ENCODE measurements at regions not wholly inside any gene's neighbourhood (a gene's known extent, or its start where the extent isn't known, plus 50 kb on each side); places are given as distances from the start of the nearest gene placed in this dataset.
A peak's percentile ranks its signal among the peaks of the same experiment; 100 is the strongest.

DNA sequence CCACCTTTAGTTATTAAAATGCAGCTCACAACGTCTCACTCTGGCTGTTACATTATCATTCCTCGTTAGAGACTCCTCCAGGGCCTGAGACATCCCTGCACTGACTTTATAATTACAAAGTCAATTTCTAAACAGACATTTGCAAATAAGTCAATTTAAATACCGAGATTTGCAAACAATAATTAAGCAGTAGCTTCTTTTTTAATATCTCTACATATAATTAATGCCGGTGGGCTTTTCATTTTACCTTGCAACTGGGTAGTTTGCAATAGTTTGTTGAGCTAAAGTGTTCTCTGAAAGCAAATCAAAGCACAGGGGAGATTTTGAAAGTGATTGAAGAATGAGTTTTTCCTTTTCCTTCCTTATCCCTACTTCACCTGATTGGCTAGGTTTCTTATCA, 154.4 kb downstream of the TLR4 start:
- peaks cover 13% of the 10 kb centered on the region for H3K9me2 ChIP-seq (ENCODE audit: insufficient read depth)
- H3K27me3 ChIP-seq (ENCODE audit: insufficient read depth) = no peaks in the 10 kb centered on the region
- Mint-ChIP-seq H3K27me3 (ENCODE audit: insufficient read depth, low read depth, poor library complexity) (peaks cover 5% of the 10 kb centered on the region), H3K9me3 (peaks cover 62% of the 10 kb centered on the region), H3K36me3 (ENCODE audit: low read depth) (no peaks in the 10 kb centered on the region), H3K4me3 (no peak overlapping the region), H3K4me1 (peaks cover 7% of the 10 kb centered on the region), H3K27ac (no peak overlapping the region)
- H3K36me3 ChIP-seq (ENCODE audit: insufficient read depth) = no peaks in the 10 kb centered on the region
- H3K4me1 ChIP-seq (ENCODE audit: insufficient read depth) = peaks cover 7% of the 10 kb centered on the region
- no peak for DNase-seq (ENCODE audit: low spot score)
- no peak overlapping the region for H3K4me3 ChIP-seq
- no peaks in the 10 kb centered on the region for H3F3A ChIP-seq (replicated peaks; ENCODE audit: low read depth)
- TF ChIP-seq EZH2 (IDR thresholded peaks at IDR 0.05; ENCODE audit: low read depth, unreplicated experiment) (no peak), ZNF114 (CRISPR knock-in tag; IDR thresholded peaks at IDR 0.05) (no peak), ZNF331 (CRISPR knock-in tag; IDR thresholded peaks at IDR 0.05; ENCODE audit: low read depth) (no peak), JUNB (IDR thresholded peaks at IDR 0.05; ENCODE audit: unreplicated experiment) (no peak), NANOG (IDR thresholded peaks at IDR 0.05; ENCODE audit: borderline replicate concordance) (no peak), POLR2AphosphoS5 (IDR thresholded peaks at IDR 0.05; ENCODE audit: low read depth) (no peak), STAT1 (IDR thresholded peaks at IDR 0.05; ENCODE audit: unreplicated experiment) (no peak)
- TF ChIP-seq, protein P1, sequence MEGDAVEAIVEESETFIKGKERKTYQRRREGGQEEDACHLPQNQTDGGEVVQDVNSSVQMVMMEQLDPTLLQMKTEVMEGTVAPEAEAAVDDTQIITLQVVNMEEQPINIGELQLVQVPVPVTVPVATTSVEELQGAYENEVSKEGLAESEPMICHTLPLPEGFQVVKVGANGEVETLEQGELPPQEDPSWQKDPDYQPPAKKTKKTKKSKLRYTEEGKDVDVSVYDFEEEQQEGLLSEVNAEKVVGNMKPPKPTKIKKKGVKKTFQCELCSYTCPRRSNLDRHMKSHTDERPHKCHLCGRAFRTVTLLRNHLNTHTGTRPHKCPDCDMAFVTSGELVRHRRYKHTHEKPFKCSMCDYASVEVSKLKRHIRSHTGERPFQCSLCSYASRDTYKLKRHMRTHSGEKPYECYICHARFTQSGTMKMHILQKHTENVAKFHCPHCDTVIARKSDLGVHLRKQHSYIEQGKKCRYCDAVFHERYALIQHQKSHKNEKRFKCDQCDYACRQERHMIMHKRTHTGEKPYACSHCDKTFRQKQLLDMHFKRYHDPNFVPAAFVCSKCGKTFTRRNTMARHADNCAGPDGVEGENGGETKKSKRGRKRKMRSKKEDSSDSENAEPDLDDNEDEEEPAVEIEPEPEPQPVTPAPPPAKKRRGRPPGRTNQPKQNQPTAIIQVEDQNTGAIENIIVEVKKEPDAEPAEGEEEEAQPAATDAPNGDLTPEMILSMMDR (conservative IDR thresholded peaks at IDR 0.05; ENCODE audit: low read depth in 2 of 2) = no peak
- TF ChIP-seq, protein P2, sequence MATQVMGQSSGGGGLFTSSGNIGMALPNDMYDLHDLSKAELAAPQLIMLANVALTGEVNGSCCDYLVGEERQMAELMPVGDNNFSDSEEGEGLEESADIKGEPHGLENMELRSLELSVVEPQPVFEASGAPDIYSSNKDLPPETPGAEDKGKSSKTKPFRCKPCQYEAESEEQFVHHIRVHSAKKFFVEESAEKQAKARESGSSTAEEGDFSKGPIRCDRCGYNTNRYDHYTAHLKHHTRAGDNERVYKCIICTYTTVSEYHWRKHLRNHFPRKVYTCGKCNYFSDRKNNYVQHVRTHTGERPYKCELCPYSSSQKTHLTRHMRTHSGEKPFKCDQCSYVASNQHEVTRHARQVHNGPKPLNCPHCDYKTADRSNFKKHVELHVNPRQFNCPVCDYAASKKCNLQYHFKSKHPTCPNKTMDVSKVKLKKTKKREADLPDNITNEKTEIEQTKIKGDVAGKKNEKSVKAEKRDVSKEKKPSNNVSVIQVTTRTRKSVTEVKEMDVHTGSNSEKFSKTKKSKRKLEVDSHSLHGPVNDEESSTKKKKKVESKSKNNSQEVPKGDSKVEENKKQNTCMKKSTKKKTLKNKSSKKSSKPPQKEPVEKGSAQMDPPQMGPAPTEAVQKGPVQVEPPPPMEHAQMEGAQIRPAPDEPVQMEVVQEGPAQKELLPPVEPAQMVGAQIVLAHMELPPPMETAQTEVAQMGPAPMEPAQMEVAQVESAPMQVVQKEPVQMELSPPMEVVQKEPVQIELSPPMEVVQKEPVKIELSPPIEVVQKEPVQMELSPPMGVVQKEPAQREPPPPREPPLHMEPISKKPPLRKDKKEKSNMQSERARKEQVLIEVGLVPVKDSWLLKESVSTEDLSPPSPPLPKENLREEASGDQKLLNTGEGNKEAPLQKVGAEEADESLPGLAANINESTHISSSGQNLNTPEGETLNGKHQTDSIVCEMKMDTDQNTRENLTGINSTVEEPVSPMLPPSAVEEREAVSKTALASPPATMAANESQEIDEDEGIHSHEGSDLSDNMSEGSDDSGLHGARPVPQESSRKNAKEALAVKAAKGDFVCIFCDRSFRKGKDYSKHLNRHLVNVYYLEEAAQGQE (IDR thresholded peaks at IDR 0.05; ENCODE audit: unreplicated experiment) = no peak
- TF ChIP-seq, protein P3, sequence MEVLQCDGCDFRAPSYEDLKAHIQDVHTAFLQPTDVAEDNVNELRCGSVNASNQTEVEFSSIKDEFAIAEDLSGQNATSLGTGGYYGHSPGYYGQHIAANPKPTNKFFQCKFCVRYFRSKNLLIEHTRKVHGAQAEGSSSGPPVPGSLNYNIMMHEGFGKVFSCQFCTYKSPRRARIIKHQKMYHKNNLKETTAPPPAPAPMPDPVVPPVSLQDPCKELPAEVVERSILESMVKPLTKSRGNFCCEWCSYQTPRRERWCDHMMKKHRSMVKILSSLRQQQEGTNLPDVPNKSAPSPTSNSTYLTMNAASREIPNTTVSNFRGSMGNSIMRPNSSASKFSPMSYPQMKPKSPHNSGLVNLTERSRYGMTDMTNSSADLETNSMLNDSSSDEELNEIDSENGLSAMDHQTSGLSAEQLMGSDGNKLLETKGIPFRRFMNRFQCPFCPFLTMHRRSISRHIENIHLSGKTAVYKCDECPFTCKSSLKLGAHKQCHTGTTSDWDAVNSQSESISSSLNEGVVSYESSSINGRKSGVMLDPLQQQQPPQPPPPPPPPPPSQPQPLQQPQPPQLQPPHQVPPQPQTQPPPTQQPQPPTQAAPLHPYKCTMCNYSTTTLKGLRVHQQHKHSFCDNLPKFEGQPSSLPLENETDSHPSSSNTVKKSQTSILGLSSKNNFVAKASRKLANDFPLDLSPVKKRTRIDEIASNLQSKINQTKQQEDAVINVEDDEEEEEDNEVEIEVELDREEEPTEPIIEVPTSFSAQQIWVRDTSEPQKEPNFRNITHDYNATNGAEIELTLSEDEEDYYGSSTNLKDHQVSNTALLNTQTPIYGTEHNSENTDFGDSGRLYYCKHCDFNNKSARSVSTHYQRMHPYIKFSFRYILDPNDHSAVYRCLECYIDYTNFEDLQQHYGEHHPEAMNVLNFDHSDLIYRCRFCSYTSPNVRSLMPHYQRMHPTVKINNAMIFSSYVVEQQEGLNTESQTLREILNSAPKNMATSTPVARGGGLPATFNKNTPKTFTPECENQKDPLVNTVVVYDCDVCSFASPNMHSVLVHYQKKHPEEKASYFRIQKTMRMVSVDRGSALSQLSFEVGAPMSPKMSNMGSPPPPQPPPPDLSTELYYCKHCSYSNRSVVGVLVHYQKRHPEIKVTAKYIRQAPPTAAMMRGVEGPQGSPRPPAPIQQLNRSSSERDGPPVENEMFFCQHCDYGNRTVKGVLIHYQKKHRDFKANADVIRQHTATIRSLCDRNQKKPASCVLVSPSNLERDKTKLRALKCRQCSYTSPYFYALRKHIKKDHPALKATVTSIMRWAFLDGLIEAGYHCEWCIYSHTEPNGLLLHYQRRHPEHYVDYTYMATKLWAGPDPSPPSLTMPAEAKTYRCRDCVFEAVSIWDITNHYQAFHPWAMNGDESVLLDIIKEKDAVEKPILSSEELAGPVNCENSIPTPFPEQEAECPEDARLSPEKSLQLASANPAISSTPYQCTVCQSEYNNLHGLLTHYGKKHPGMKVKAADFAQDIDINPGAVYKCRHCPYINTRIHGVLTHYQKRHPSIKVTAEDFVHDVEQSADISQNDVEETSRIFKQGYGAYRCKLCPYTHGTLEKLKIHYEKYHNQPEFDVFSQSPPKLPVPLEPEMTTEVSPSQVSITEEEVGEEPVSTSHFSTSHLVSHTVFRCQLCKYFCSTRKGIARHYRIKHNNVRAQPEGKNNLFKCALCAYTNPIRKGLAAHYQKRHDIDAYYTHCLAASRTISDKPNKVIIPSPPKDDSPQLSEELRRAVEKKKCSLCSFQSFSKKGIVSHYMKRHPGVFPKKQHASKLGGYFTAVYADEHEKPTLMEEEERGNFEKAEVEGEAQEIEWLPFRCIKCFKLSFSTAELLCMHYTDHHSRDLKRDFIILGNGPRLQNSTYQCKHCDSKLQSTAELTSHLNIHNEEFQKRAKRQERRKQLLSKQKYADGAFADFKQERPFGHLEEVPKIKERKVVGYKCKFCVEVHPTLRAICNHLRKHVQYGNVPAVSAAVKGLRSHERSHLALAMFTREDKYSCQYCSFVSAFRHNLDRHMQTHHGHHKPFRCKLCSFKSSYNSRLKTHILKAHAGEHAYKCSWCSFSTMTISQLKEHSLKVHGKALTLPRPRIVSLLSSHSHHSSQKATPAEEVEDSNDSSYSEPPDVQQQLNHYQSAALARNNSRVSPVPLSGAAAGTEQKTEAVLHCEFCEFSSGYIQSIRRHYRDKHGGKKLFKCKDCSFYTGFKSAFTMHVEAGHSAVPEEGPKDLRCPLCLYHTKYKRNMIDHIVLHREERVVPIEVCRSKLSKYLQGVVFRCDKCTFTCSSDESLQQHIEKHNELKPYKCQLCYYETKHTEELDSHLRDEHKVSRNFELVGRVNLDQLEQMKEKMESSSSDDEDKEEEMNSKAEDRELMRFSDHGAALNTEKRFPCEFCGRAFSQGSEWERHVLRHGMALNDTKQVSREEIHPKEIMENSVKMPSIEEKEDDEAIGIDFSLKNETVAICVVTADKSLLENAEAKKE (CRISPR knock-in tag; IDR thresholded peaks at IDR 0.05) = no peak
- TF ChIP-seq, protein P4, sequence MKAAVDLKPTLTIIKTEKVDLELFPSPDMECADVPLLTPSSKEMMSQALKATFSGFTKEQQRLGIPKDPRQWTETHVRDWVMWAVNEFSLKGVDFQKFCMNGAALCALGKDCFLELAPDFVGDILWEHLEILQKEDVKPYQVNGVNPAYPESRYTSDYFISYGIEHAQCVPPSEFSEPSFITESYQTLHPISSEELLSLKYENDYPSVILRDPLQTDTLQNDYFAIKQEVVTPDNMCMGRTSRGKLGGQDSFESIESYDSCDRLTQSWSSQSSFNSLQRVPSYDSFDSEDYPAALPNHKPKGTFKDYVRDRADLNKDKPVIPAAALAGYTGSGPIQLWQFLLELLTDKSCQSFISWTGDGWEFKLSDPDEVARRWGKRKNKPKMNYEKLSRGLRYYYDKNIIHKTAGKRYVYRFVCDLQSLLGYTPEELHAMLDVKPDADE (IDR thresholded peaks at IDR 0.05) = no peak
- no peak for ATAC-seq
- no peaks in the 10 kb centered on the region for H3K79me2 ChIP-seq (replicated peaks; ENCODE audit: insufficient read depth)
- no peak overlapping the region for H3K27ac ChIP-seq (ENCODE audit: low read depth)
- H3K4me2 ChIP-seq = peak overlapping the region; percentile 36; the same call in 1 of the 2 replicates
- H2AFZ ChIP-seq = peak overlapping the region; percentile 15; the same call in 1 of the 2 replicates
- H4K20me1 ChIP-seq (replicated peaks; ENCODE audit: insufficient read depth) = no peaks in the 10 kb centered on the region

Measured in GM23338 (cell line).